Large intestine (tissue), 3 donors: ENCODE measurements at regions not wholly inside any gene's neighbourhood (a gene's known extent, or its start where the extent isn't known, plus 50 kb on each side); places are given as distances from the start of the nearest gene placed in this dataset.
"Not testable (repeated sequence)": the region's sequence is repeated elsewhere in the genome, so short reads cannot be mapped to it uniquely, and the experiment has no call there.

Source experiments
- DNase-seq, 2 donors: peaks; one replicate each; pipeline versions ENCODE4 v3.0.0 to v3.0.0-alpha.2; 2013
- H3K27ac ChIP-seq: one replicate; pipeline ENCODE4 v1.5.1; 2013; ENCODE audit warnings: low read length
- H3K27me3 ChIP-seq: 2 replicates; pipeline ENCODE4 v1.6.1; 2013; ENCODE audit warnings: low read length; ENCODE audit not compliant: control insufficient read depth, insufficient read depth
- H3K36me3 ChIP-seq: 2 replicates; pipeline ENCODE4 v1.6.1; 2013; ENCODE audit warnings: low read length; ENCODE audit not compliant: control insufficient read depth, insufficient read depth
- H3K4me1 ChIP-seq: one replicate; pipeline ENCODE4 v1.6.1; 2013; ENCODE audit warnings: low read length; ENCODE audit not compliant: control insufficient read depth, insufficient read depth
- H3K4me3 ChIP-seq: one replicate; pipeline ENCODE4 v1.5.1; 2013; ENCODE audit warnings: low read length
- H3K9me3 ChIP-seq: one replicate; pipeline ENCODE4 v1.6.1; 2013; ENCODE audit warnings: mild to moderate bottlenecking, low read depth, low read length, moderate library complexity; ENCODE audit not compliant: control insufficient read depth
- WGBS: methylation state at CpG from one replicate; pipeline ENCODE4 v1.1.5; 2013; ENCODE audit warnings: low lambda C conversion rate; ENCODE audit not compliant: insufficient coverage; 5-methylcytosine and 5-hydroxymethylcytosine counted together

- no CpG with 5 or more reads among the region's 1 CpG for WGBS
- no peak overlapping the region for H3K27ac ChIP-seq
- no peaks in the 10 kb centered on the region for H3K27me3 ChIP-seq
- H3K36me3 ChIP-seq = no peaks in the 10 kb centered on the region
- DNase-seq = no peak
- H3K4me3 ChIP-seq = no peak overlapping the region
- no peaks in the 10 kb centered on the region for H3K9me3 ChIP-seq
- H3K4me1 ChIP-seq = no peaks in the 10 kb centered on the region
These were observed 381.2 kb upstream of the LRFN5 start for GRCh38 chr14:41225433-41225832.

- H3K27ac ChIP-seq = no peak overlapping the region
- H3K27me3 ChIP-seq = no peaks in the 10 kb centered on the region
- no peaks in the 10 kb centered on the region for H3K9me3 ChIP-seq
- DNase-seq = no peak
- no peaks in the 10 kb centered on the region for H3K4me1 ChIP-seq
- no peak overlapping the region for H3K4me3 ChIP-seq
- no peaks in the 10 kb centered on the region for H3K36me3 ChIP-seq
- WGBS = 100% methylated on average over 1 of the region's 1 CpG
These were observed 384.1 kb upstream of the LRFN5 start for GRCh38 chr14:41222581-41222980.

GRCh38 chr14:41214978-41215377 is 391.7 kb upstream of the LRFN5 start:
- DNase-seq, H3K27ac ChIP-seq, H3K36me3 ChIP-seq, H3K4me3 ChIP-seq, H3K4me1 ChIP-seq, H3K27me3 ChIP-seq, H3K9me3 ChIP-seq: not testable (repeated sequence)
- no CpG with 5 or more reads among the region's 22 CpGs for WGBS

- Histone ChIP-seq H3K27ac (no peak overlapping the region), H3K4me1 (no peaks in the 10 kb centered on the region), H3K27me3 (no peaks in the 10 kb centered on the region), H3K4me3 (no peak overlapping the region), H3K36me3 (no peaks in the 10 kb centered on the region), H3K9me3 (no peaks in the 10 kb centered on the region)
- WGBS = no CpG with 5 or more reads among the region's 3 CpGs
- DNase-seq = no peak
These were observed 405.0 kb upstream of the LRFN5 start for GRCh38 chr14:41201696-41202095.

GRCh38 chr14:41187868-41188267 is 418.8 kb upstream of the LRFN5 start:
- Histone ChIP-seq H3K27me3 (no peaks in the 10 kb centered on the region), H3K27ac (no peak overlapping the region), H3K4me1 (no peaks in the 10 kb centered on the region), H3K4me3 (no peak overlapping the region), H3K36me3 (no peaks in the 10 kb centered on the region), H3K9me3 (no peaks in the 10 kb centered on the region)
- WGBS = no CpG with 5 or more reads among the region's 3 CpGs
- DNase-seq = no peak

GRCh38 chr14:41171045-41171444 is 435.6 kb upstream of the LRFN5 start:
- H3K9me3 ChIP-seq = peaks cover 2% of the 10 kb centered on the region
- H3K4me3 ChIP-seq = no peak overlapping the region
- no peaks in the 10 kb centered on the region for H3K36me3 ChIP-seq
- DNase-seq = peak in 1 of 2 donors; percentile 1
- no CpG with 5 or more reads among the region's 3 CpGs for WGBS
- no peak overlapping the region for H3K27ac ChIP-seq
- no peaks in the 10 kb centered on the region for H3K4me1 ChIP-seq
- no peaks in the 10 kb centered on the region for H3K27me3 ChIP-seq

- H3K4me3 ChIP-seq = no peak overlapping the region
- no peaks in the 10 kb centered on the region for H3K36me3 ChIP-seq
- no CpG with 5 or more reads among the region's 4 CpGs for WGBS
- H3K27me3 ChIP-seq = no peaks in the 10 kb centered on the region
- H3K27ac ChIP-seq = no peak overlapping the region
- H3K4me1 ChIP-seq = no peaks in the 10 kb centered on the region
- DNase-seq = no peak
- no peaks in the 10 kb centered on the region for H3K9me3 ChIP-seq
These were observed 439.6 kb upstream of the LRFN5 start for GRCh38 chr14:41167040-41167439.

- WGBS = no CpG with 5 or more reads among the region's 56 CpGs
These were observed 452.4 kb upstream of the LRFN5 start for GRCh38 chr14:41154143-41154807.

GRCh38 chr14:41146391-41146790 is 460.3 kb upstream of the LRFN5 start:
- H3K36me3 ChIP-seq = no peaks in the 10 kb centered on the region
- no peaks in the 10 kb centered on the region for H3K27me3 ChIP-seq
- DNase-seq = no peak
- H3K4me1 ChIP-seq = no peaks in the 10 kb centered on the region
- no CpG with 5 or more reads among the region's 2 CpGs for WGBS
- no peak overlapping the region for H3K27ac ChIP-seq
- H3K4me3 ChIP-seq = no peak overlapping the region
- no peaks in the 10 kb centered on the region for H3K9me3 ChIP-seq

More at GRCh38 chr14:41154143-41154807, 452.4 kb upstream of the LRFN5 start:
- no peak for DNase-seq
- H3K9me3 ChIP-seq = peaks cover 2% of the 10 kb centered on the region
- no peak overlapping the region for H3K27ac ChIP-seq
- no peaks in the 10 kb centered on the region for H3K27me3 ChIP-seq
- H3K4me1 ChIP-seq = no peaks in the 10 kb centered on the region
- no peaks in the 10 kb centered on the region for H3K36me3 ChIP-seq
- no peak overlapping the region for H3K4me3 ChIP-seq

GRCh38 chr14:41144370-41144769 is 462.3 kb upstream of the LRFN5 start:
- Histone ChIP-seq H3K27ac (no peak overlapping the region), H3K9me3 (no peaks in the 10 kb centered on the region), H3K36me3 (no peaks in the 10 kb centered on the region), H3K4me1 (no peaks in the 10 kb centered on the region), H3K4me3 (no peak overlapping the region), H3K27me3 (no peaks in the 10 kb centered on the region)
- DNase-seq = no peak
- WGBS = no CpG with 5 or more reads among the region's 10 CpGs

GRCh38 chr14:41137741-41138140 is 468.9 kb upstream of the LRFN5 start:
- 90% methylated on average over 2 of the region's 2 CpGs for WGBS
- Histone ChIP-seq H3K9me3 (no peaks in the 10 kb centered on the region), H3K36me3 (no peaks in the 10 kb centered on the region), H3K4me1 (no peaks in the 10 kb centered on the region), H3K27ac (no peak overlapping the region), H3K27me3 (no peaks in the 10 kb centered on the region), H3K4me3 (no peak overlapping the region)
- no peak for DNase-seq
